Endothelial cell (in vitro differentiated cells): ENCODE measurements at regions not wholly inside any gene's neighbourhood (a gene's known extent, or its start where the extent isn't known, plus 50 kb on each side); places are given as distances from the start of the nearest gene placed in this dataset.
"Not testable (repeated sequence)": the region's sequence is repeated elsewhere in the genome, so short reads cannot be mapped to it uniquely, and the experiment has no call there.

Experiments
- DNase-seq: peaks from one replicate; pipeline ENCODE4 v3.0.0; 2021; ENCODE audit warnings: low spot score
- H3K27ac Mint-ChIP-seq: one replicate; pipeline ENCODE4 v1.8.0; 2021; ENCODE audit warnings: mixed read lengths, inconsistent platforms; ENCODE audit not compliant: unreplicated experiment
- H3K27me3 Mint-ChIP-seq: one replicate; pipeline ENCODE4 v1.8.0; 2021; ENCODE audit warnings: mild to moderate bottlenecking, moderate library complexity, mixed read lengths, inconsistent platforms; ENCODE audit not compliant: unreplicated experiment
- H3K36me3 Mint-ChIP-seq: one replicate; pipeline ENCODE4 v1.8.0; 2021; ENCODE audit warnings: mild to moderate bottlenecking, low read depth, mixed read lengths, inconsistent platforms; ENCODE audit not compliant: unreplicated experiment
- H3K4me1 Mint-ChIP-seq: one replicate; pipeline ENCODE4 v1.8.0; 2021; ENCODE audit warnings: mild to moderate bottlenecking, mixed read lengths, inconsistent platforms; ENCODE audit not compliant: unreplicated experiment
- H3K4me3 Mint-ChIP-seq: one replicate; pipeline ENCODE4 v1.8.0; 2021; ENCODE audit warnings: mild to moderate bottlenecking, mixed read lengths, inconsistent platforms; ENCODE audit not compliant: unreplicated experiment
- H3K9me3 Mint-ChIP-seq: one replicate; pipeline ENCODE4 v1.8.0; 2021; ENCODE audit warnings: mixed read lengths, inconsistent platforms; ENCODE audit not compliant: unreplicated experiment
- CTCF ChIP-seq: fragments of 200-600 bp; sonication (generic); IDR thresholded peaks from one replicate; pipeline ENCODE4 v1.5.0; 2021; ENCODE audit warnings: antibody characterized with exemption; ENCODE audit not compliant: unreplicated experiment

GRCh38 chr4:116183241-116183640, 902.1 kb downstream of the TRAM1L1 start:
- TF ChIP-seq CTCF, result no peak
- Mint-ChIP-seq H3K27ac (no peak overlapping the region), H3K27me3 (peaks cover under 1% of the 10 kb centered on the region), H3K4me1 (no peaks in the 10 kb centered on the region), H3K36me3 (no peaks in the 10 kb centered on the region), H3K9me3 (no peaks in the 10 kb centered on the region), H3K4me3 (no peak overlapping the region)
- no peak for DNase-seq

DNA sequence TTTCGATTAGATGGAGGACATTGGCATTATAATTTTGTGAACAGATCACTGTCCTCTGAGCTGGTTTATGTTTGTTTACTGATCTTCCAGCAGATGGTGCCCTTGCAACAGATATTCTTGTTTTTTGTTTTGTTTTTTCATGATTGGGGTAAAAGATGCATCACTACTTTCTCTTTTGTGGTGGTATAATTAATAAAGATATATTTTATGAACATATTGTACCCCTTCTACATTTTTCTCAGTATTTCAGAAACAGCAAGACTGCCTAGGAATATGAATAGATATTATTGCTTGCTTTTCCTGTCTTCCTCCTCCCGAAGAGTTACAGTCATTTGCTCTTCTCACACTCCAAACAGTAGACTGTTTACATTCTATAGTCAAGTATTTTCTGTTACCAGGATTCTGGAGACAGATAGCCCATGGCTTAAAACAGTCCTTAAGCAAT, 905.2 kb downstream of the TRAM1L1 start:
- H3K36me3 Mint-ChIP-seq, result no peaks in the 10 kb centered on the region
- H3K27me3 Mint-ChIP-seq, result no peaks in the 10 kb centered on the region
- no peaks in the 10 kb centered on the region for H3K4me1 Mint-ChIP-seq
- DNase-seq, result no peak
- H3K9me3 Mint-ChIP-seq, result no peaks in the 10 kb centered on the region
- peak; percentile 34 for TF ChIP-seq CTCF
- H3K27ac Mint-ChIP-seq, result no peak overlapping the region
- no peak overlapping the region for H3K4me3 Mint-ChIP-seq

- not testable (repeated sequence) for H3K4me1 Mint-ChIP-seq, H3K36me3 Mint-ChIP-seq, DNase-seq, H3K4me3 Mint-ChIP-seq, H3K27ac Mint-ChIP-seq, H3K9me3 Mint-ChIP-seq, H3K27me3 Mint-ChIP-seq
These were observed 934.0 kb downstream of the TRAM1L1 start for GRCh38 chr4:116151371-116151770.

DNA sequence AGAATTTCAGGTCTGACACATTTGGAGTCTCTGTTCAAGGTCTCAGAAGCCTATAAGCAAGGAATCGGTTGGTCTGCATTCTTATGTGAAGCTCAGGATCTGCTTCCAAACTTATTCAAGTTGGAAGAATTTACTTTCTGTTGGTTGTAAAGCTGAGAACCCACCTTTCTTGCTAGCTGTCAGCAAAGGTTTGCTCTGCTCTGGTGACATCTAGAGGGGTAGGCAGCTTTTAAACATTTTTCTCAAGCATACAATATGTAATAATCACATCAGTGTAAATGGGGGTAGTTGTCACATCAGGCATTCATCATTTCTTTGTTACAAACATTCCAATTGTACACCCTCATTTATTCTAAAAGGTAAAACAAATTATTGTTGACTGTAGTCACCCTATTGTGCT, 935.2 kb downstream of the TRAM1L1 start:
- H3K27me3 Mint-ChIP-seq, result no peaks in the 10 kb centered on the region
- H3K27ac Mint-ChIP-seq, result no peak overlapping the region
- no peak for TF ChIP-seq CTCF
- H3K9me3 Mint-ChIP-seq, result no peaks in the 10 kb centered on the region
- H3K4me3 Mint-ChIP-seq, result no peak overlapping the region
- DNase-seq, result no peak
- no peaks in the 10 kb centered on the region for H3K36me3 Mint-ChIP-seq
- H3K4me1 Mint-ChIP-seq, result no peaks in the 10 kb centered on the region

- Mint-ChIP-seq H3K27me3 (no peaks in the 10 kb centered on the region), H3K27ac (no peak overlapping the region), H3K4me1 (peaks cover 3% of the 10 kb centered on the region), H3K36me3 (no peaks in the 10 kb centered on the region), H3K4me3 (no peak overlapping the region), H3K9me3 (no peaks in the 10 kb centered on the region)
- DNase-seq, result no peak
- no peak for TF ChIP-seq CTCF
These were observed 942.2 kb downstream of the TRAM1L1 start for GRCh38 chr4:116143198-116143597.

GRCh38 chr4:116132946-116133345, 952.4 kb downstream of the TRAM1L1 start:
- DNase-seq, result no peak
- H3K4me3 Mint-ChIP-seq, result no peak overlapping the region
- H3K4me1 Mint-ChIP-seq, result no peaks in the 10 kb centered on the region
- no peak for TF ChIP-seq CTCF
- no peaks in the 10 kb centered on the region for H3K9me3 Mint-ChIP-seq
- no peaks in the 10 kb centered on the region for H3K27me3 Mint-ChIP-seq
- no peak overlapping the region for H3K27ac Mint-ChIP-seq
- no peaks in the 10 kb centered on the region for H3K36me3 Mint-ChIP-seq
